ENCODE measurements at regions not wholly inside any gene's neighbourhood (a gene's known extent, or its start where the extent isn't known, plus 50 kb on each side); places are given as distances from the start of the nearest gene placed in this dataset.
"Not testable (repeated sequence)": the region's sequence is repeated elsewhere in the genome, so short reads cannot be mapped to it uniquely, and the experiment has no call there.

DNA sequence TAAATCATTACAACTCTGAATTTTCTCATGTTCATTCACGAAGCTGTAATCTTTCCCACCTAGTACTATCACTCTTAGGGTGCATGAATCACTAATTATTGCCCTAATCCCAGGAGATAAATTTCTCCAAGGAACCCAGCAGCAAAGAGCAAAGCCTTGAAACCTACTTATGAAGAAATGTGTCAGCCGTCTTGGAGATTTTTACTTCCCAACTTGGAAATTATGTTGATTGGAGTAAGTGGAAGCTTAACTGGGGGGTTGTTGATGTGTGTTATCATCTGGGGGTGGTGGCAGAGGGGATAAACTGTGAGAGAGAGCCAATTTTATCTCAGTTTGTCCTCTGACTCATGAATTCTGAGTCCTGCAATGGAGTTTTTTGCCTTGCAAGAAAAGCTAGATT lies 440.5 kb upstream of the WWC1 start:
- DNase-seq, result no peak

DNA sequence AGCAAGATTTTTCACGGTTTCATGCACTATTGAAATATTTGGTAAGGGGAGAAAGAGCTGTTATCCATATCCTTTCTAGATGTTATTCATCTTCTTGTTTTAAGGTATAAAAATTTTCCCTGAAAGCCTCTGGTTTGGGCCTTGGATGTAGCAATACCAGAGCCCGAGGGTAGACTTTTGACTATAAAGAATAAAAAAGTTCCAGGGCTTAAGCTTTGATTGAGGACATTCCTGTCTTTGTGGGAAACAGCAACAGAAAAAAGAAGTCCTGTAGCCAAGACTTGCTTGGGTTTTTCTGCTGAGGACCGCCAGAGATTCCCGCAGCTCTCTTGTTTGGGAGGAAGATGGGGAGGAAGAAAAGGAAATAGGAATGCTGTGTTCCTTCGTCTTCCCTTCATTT lies 440.0 kb upstream of the WWC1 start:
- DNase-seq, result no peak

GRCh38 chr5:167852515-167852914 lies 438.9 kb upstream of the WWC1 start:
- no peak for DNase-seq

DNA sequence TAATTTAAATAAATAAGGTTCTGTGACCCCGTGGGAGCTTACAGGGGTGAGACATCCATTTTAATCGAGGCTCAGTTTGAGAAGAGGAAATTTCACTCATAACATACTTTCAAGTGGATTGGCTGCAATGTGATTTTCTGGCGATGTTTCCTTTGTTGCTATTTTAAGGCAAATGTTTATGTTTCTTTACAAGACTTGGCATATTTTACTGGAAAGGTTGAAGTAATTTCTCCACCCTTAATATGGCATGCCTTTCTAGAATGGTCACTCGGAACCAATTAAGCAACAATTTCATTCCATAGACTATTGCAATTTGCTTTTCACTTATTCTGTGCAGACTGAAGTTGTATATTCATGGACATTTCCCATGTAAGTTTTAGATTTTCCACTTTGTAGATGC lies 438.0 kb upstream of the WWC1 start:
- no peak for DNase-seq

DNA sequence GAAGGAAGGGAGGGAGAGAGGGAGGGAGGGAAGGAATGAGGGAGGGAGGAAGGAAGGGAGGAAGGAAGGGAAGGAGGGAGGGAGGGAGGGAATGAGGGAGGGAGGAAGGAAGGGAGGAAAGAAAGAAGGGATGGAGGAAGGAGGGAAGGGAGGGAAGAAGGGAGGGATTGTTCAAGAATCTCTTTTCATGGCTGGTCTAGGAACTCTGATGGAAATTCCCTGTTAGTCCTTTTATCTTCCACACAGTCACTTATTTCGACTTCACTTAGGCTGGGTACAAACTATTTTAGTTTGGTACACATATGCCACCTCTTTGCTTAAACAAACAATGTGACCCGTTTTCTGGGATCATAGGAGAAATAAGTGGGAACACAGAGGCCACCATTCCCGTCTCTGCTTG lies 435.6 kb upstream of the WWC1 start:
- no peak for DNase-seq

GRCh38 chr5:167857321-167857720 lies 434.1 kb upstream of the WWC1 start:
- no peak for DNase-seq

- not testable (repeated sequence) for DNase-seq
These were observed 433.1 kb upstream of the WWC1 start for GRCh38 chr5:167858186-167858855.

DNA sequence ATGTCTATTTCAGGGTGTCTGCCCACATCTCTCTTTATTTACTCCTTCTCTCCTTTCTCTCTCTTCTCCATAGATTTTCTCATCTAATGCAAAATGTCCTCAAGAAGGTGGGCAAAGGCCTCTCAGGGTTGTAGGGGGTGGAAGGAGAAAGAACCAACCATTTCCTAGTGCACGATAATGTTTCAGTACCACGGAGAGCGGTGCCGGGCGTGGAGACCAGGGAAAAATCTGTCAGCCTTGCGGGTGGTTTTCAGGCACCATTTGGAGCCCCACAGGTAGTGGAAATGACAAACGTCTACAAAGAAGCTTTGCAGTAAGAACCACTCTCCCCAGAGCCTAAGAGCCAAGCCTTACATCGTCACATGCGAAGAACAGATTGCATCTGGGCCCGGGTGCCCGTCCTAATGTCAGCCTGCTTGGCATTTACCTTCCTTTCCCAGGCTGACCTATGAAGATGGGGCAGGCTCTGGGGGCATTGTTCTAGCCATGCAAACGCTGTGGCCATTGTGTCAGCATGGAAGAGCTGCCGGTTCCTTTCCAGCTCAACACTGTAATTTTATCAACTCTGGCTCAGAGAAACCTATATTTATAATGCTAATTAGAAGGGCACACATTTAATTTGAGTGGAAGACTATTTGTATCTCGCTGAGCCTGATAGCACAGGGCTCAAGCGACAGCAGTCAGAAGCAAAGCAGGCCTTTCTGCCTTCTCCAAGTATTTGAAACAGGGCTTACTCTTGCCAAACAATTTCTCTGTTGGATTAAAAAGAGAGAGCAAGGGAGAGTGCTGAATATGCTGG lies 430.1 kb upstream of the WWC1 start:
- no peak for DNase-seq

DNA sequence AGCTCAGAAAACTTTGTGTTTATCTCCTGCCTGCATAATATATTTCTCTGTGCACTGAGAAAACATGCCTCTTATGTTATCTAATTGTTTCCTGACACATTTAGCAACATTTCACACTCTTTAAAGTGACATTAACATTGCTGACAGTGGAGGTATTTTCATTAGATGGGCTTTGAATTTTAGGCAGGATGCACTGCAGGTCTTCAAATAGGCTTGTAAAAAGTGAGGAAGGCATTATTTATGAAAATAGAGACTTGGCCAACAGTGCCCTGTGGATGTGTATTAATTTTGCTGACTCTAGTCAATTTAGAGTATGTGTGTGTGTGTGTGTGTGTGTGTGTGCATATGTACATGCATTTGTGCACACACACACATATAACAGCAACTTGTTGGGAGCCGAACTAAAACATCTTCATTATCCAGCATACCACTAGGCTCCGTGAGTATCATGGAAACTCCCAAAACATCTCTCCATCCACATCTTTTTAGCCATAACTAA lies 429.5 kb upstream of the WWC1 start:
- DNase-seq, result no peak

- DNase-seq, result no peak
These were observed 427.6 kb upstream of the WWC1 start for GRCh38 chr5:167863883-167864282.

- DNase-seq, result no peak
These were observed 426.6 kb upstream of the WWC1 start for GRCh38 chr5:167864801-167865200.

GRCh38 chr5:167866797-167867196 lies 424.6 kb upstream of the WWC1 start:
- DNase-seq, result no peak

GRCh38 chr5:167867281-167867680 lies 424.2 kb upstream of the WWC1 start:
- DNase-seq, result no peak

GRCh38 chr5:167869125-167869524 lies 422.3 kb upstream of the WWC1 start:
- no peak for DNase-seq

- DNase-seq, result no peak
These were observed 421.4 kb upstream of the WWC1 start for GRCh38 chr5:167870055-167870454.

GRCh38 chr5:167871091-167871490 lies 420.4 kb upstream of the WWC1 start:
- DNase-seq, result no peak

DNA sequence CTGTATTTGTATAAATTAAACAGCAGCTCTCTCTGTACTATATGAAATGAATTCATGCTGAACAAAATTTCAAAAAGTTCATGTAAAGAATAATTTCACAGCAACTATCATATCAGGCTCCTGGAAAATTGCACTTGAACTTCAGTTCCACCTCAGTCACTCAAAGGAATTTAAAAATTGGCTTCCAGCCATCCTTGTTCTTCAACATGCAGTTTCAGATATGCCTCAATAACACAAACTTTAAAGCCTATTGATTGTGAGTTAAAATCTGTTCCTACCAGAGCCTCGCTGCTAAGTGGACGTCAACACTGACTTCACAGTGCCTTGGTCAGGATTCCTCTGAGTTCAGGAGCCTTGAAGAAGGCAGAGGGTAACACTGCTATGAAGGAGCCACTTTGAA lies 418.7 kb upstream of the WWC1 start:
- DNase-seq, result no peak

DNA sequence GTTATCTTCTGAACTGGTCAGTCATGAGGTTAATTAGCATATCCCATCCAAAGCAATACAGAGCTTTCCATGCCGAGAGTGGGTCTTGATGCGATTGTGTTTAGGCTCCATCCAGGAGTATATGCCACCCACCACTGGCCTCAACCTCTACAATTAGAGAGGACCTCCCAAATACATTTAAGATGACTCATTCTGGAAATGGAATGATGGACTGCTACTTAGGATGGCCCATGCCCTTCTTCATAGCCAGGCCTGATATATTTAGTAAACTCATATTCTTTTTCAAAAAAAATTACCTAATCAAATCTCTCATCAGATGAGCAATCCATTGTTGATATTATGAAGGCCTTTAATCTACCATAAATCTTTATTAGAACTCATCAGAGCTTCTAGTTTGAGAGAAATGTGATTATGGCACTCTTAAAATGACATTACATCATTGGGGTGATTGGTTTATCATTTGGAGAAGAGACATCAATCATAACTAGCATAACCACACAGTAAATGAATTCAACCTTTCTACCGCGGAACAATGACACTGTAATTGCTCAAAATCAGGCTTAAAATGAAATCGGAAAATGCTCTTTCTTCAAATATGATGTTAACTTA lies 414.2 kb upstream of the WWC1 start:
- no peak for DNase-seq

DNA sequence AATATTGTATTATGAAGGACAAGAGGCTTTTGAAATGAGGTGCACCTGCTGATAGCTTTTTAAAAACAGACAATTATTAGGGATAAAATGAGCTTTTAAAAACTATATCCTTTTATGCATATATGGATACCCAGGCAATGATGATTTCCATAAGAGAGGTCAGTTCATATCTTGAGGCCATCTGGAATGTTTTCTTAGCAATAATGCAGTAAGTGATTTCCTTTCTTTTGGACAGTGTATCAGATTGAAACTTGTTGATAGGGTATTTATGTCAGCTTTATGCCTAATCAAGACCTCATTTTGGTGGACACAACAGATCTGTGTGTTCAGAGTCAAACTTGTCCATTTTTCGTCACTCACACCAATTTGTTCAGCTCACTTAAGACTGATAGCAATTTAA lies 413.5 kb upstream of the WWC1 start:
- no peak for DNase-seq

GRCh38 chr5:167880420-167880819 lies 411.0 kb upstream of the WWC1 start:
- DNase-seq, result no peak

DNA sequence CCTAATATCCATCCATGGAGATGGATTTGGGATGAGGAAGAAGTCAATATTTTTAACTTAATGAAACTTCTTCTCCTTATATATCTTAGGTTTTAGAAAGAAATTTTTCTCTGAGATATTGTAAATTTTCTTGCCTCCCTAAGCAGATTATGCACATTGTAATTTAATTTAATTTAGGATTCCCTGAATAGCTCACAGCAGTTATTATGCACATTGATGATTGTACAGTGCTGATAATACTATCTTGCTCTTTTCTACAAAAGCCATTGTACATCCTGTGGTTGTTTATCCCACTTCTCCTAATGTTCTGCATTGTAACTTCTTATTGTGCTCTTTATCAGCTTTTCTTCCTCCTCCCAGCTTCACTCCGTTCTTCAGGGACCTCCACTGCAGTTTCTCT lies 410.4 kb upstream of the WWC1 start:
- DNase-seq, result no peak

- DNase-seq, result no peak
These were observed 405.2 kb upstream of the WWC1 start for GRCh38 chr5:167886196-167886595.

DNA sequence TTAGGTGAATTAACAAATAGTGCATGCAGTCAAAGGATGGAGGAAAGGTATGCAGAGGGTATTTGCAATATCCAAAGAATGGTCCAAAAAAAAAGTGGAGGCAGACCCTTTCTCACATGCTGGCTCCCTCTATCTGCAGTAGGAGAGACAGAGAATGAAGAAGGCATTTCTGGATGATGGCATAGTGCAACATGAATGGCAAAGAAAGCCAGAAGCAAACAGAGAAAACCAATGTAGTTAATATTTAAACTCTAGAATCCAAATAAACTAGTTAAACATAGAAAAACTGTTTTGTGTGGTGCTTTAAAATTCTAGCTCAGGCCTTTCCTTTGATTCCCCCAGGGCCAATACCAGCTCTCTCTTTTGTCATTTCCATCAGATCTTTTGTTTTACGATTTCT lies 403.1 kb upstream of the WWC1 start:
- DNase-seq, result no peak

DNA sequence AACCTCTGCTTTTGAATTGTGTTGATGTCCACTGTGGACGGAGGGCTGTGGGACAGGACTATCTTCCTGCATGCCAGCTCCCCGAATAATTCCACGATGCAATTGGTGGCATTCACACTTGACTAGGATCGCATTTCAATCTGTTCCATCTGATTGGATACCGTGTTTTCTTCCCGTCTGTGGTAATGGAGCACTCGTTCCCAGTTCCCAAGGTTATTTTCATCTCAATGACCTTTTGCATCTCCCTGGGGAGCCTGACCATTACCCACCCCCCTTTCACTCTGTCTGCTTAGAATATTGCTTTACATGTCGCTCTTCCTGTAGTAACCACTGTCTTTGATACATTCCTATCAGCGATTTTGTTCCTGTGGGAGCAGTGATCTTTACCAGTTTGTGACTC lies 402.2 kb upstream of the WWC1 start:
- DNase-seq, result no peak
